GM18505 (cell line): ENCODE measurements at regions not wholly inside any gene's neighbourhood (a gene's known extent, or its start where the extent isn't known, plus 50 kb on each side); places are given as distances from the start of the nearest gene placed in this dataset.

Experiments
- ATAC-seq: cut with Tn5 transposase; IDR thresholded peaks from one replicate; pipeline ENCODE4 v1.9.1; 2021; ENCODE audit not compliant: unreplicated experiment
- POLR2A ChIP-seq: IDR thresholded peaks from 4 replicates; pipeline ENCODE4 v1.6.1; 2011; ENCODE audit warnings: borderline replicate concordance; ENCODE audit not compliant: insufficient read depth, insufficient read length; ENCODE audit errors: extremely low read depth

DNA sequence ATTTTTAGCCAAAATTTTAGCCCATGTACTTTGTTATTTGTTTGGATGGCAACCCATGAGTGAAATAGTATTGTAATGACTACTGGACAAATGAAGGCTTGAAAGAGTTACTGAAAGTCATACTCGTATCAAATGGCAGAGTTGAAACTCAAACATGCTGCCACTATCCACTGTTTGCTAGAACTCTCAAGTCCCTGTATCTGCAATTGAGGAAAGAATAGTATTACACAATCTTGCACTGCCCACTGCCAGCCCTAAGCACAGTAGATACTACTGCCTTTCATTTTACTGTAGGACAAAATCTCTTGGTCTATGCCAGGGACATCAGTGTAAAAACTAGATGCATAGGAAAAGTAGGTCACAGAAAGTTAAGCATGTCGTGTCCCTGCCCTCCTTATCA lies 581.1 kb upstream of the PLXNA2 start:
- TF ChIP-seq POLR2A: no peak
- ATAC-seq: no peak

DNA sequence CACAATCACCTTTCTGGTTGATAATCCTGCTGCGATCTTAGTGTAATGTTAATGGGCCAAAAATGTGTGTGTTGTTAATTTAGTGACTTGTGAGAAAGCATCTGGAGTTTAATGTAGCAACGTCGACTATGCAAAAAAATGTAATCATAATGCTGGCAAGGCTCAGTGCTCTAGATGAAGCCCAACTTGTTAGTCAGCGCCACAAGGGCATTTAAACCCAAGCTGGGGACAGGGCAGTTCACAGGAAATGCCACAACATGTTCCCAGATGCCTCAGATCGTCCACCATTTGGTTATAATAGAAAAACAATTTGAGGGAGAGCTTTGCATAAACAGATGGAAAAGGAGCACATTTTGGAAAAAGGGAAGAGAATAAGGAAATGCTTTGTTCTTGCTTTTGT lies 585.4 kb upstream of the PLXNA2 start:
- no peak for ATAC-seq
- TF ChIP-seq POLR2A: no peak

DNA sequence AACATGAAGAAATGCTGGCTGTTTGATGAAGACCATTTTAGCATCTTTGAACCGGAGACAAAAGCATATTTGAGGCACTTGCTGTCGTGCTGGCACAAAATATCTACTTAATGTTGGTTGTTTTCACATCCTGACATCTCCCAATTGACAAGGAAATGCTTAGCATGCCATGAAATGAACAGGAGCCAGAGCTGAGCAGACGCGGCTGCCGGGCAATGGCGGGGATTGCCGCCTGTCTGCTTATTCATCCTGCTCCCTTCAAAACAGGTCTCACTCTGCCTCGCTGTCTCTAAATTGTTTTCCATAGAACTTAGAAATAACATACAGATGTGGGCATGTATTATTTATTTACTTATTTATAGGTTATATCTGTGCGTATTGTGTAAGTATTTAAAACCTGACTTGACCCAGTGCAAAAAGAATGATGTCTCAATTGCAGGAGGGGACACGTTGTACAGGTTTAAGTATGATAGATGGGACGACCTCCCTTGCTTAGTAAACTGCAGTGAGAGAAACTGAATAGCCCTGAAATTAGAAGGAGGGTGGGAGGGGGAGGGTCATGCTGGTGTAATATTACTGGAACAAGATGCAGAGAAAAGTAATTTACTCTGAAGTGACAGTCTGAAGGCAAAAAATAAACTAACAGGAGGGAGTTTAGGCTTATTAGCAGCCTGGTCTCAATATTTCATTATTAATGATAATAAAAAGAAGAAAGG lies 590.4 kb upstream of the PLXNA2 start:
- TF ChIP-seq POLR2A: no peak
- no peak for ATAC-seq

DNA sequence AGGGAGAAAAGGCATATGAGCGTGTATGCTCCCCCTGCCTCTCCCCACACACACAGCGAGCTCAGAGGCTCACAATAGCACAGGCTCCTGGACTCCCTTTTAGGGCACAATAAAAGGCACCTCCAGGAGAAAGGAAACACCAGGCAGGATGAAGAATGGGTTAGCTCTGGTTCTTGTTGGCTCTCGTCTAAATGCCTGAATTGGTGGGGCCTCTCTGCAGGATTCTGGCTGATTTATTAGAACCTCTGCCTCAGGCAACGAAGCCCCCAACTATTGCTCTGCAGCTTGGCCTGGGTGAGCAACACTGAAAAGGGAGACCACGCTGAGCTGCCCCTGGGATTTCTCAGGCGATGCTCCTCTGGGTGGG lies 590.9 kb upstream of the PLXNA2 start:
- no peak for ATAC-seq
- TF ChIP-seq POLR2A: no peak

DNA sequence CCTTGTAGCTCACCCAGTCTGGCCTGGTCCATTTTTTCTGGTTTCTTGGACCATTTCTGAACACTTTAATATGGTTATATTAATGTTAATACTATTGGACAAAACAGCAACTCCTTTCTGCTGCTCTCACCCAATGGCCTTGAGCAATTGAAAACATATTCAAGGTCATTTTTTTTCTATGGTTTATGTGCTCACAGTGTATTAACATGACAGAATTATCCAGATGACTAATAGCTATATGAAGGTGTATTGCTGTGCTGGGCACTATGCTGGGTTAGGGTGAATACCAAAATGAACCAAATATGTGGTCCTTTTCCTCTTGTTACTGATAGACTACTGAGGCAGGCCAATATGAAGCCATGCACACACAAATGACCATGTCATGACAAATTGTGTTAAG lies 591.6 kb upstream of the PLXNA2 start:
- ATAC-seq: no peak
- TF ChIP-seq POLR2A: no peak

DNA sequence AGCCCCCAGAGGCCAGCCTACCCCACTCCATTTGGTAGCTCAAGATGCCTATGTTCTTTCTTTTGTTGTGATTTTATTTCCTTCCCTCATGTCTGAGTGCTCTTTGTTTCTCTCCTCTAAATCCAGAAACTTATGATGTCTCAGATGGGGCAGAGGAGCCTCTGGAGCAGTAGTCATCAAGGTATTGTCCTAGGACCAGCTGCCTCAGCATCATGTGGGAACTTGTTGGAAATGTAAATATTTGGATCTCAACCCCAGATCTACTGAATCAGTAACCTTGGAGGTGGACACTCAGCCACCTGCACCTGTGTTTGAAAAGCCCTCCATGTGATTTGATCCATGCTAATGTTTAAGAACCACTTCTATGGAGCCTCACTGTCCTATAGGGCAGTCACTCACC lies 593.1 kb upstream of the PLXNA2 start:
- ATAC-seq: no peak
- TF ChIP-seq POLR2A: no peak

DNA sequence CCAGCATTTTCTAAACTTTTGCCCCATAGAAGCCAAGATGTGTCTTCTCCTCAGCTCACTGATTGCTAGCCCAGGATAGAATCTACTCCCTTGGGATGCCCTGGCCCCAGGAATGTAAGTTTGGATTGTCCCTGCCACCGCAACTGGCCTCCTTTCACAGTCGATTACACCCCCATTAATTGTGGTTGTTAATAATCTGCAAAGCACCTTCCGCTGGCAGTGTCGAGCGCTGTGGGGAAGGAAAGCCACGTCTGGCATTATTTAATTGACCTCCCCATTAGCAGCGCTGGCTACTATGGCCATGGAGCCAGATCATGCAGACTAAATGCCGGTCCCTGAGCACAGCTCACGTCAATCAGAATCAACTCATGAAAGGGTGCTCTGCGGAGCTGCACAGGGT lies 597.3 kb upstream of the PLXNA2 start:
- no peak for TF ChIP-seq POLR2A
- no peak for ATAC-seq

DNA sequence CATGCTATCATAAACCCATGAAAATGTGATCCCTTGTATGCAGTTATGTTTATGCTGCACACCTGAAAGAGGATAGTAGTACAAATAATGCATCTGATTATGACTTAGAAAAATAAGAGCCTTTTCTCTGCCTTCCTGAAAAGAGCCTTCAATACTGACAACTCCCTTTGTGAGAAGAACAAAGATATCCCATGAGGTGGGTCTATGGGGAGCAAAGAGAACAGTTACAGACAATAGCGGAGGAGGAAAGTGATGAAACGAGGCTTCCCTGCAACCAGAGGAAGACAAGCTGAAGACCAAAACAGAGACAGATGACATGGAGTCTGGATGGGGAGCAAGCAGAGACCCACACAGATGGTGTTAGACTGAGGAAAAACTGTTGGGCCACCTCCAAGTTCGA lies 598.3 kb upstream of the PLXNA2 start:
- no peak for ATAC-seq
- no peak for TF ChIP-seq POLR2A

DNA sequence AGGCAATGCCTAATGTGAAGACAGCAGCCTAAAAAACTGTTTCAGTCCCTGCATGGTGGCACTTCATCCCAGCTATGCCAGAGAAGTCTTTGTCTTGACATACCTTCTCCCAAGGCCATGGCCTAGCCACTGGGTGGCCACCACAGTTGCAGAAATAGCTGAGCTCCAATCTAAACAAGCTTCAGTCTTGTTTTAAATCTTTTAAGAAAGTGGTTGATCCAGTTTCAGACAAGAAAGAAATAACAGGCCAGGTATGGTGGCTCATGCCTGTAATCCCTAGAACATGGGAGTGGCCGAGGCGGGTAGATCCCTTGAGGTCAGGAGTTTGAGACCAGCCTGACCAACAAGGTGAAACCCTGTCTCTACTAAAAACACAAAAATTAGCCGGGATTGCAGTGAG lies 600.0 kb upstream of the PLXNA2 start:
- no peak for ATAC-seq
- TF ChIP-seq POLR2A: no peak

DNA sequence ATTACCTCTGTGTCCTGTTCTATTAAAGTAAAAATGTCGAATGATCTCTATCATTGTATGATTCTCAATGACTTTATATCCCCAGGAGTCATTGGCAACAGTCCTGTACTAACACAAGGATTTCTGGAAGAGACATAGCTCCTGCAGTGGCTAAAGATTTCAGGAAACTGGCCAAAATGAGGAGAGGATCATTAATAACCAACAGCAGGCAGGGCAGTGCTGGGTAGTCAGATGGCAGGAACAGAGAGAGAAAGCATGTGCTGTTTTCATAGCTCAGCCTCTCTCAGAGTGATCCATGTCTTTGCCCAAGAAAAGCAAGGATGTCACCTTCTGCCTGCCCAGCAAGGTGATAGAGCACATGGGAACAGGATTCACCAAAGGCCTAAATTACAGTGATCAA lies 604.7 kb upstream of the PLXNA2 start:
- TF ChIP-seq POLR2A: no peak
- ATAC-seq: no peak

DNA sequence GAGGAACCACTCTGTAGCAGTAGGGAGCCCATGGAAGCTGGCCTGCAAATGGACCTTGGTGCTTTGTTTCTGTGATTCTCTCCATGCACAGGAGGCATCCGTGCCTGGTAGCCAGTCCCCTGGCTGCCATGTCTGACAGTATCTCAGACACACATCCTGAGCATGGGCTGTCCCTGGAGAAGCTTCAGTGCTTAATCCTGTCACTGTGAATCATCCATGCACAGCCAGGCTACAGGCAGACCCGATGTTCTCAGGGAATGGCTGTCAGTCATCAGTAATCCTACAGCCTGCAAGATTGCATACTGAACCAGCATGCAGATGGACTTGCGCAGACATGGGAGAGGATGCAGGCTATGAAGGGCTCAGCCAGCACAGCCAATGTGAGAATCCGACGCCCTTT lies 606.3 kb upstream of the PLXNA2 start:
- no peak for ATAC-seq
- TF ChIP-seq POLR2A: no peak

DNA sequence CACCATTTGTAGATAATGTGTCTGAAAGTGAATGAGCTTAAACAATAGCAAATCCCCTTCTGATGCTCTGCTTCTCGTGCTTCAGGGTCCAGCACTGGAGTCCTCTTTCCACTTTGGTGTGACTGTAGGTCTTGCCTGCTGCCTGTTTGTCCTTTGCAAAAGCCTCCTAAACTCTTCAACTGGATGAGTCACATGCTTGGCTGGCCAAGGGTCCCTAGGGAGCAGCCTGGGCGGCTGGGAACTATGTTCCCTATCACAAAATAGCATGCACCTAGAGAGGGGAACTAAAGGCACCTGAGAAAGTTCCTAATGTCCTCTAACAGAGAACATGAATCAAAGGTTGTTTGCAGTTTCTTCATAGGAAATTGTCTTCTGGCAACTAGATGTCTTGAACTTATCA lies 607.2 kb upstream of the PLXNA2 start:
- no peak for ATAC-seq
- no peak for TF ChIP-seq POLR2A

DNA sequence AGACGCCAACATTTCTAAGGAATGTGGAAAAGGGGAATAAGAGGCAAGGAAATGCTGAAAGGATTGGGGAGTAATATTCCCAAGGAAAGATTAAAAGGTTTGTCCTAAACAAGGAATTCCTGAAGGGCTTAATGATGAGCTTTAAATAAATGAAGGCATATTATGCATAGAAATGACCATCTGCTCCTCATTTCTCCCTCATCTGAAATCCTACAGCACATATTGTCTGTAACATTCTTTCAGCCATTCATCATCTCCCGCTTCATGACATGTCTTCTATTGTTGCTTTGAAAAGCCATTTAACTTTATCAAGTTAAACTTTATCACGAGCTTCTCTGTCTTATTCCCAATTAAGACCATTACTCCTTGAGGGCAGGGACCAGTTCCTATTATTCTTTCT lies 608.7 kb upstream of the PLXNA2 start:
- no peak for TF ChIP-seq POLR2A
- ATAC-seq: no peak

DNA sequence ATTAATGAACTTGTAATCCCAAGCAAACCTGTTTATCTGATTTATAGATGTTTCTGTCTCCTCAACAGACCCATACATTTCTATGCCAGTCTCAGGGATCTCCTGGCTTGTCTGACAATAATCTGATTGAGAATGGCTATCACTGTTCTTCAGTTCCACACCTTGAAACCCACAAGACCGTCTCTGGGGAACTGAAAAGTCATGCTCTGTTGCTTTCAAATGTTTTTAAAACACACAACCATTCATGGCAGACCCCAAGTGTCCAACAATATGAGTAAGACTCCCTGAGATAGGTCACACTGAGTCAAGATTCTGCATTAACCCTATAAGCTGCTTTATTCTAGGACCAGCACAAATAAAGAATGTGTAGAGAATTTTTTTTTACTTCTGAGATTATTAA lies 611.2 kb upstream of the PLXNA2 start:
- peak; percentile 93 for ATAC-seq
- TF ChIP-seq POLR2A: no peak

DNA sequence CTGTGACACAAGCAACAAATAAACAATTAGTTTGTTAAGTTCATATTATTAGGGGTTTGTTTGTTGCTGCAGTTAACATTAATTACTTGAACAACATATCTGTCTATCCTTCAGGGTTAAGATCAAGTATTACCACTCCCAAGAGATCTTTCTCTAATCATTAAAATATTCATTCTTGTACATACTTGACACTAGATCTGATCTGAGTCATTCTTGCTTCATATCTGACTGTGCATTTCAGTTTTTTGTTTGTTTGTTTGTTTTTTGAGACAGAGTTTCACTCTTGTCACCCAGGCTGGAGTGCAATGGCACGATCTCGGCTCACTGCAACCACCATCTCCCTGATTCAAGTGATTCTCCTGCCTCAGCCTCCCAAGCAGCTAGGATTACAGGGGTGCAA lies 613.3 kb upstream of the PLXNA2 start:
- no peak for TF ChIP-seq POLR2A
- ATAC-seq: no peak
